CD4-positive, alpha-beta T cell treated with Interleukin-6 at 100 ng/mL for 8 hours (primary cell): ENCODE measurements at regions not wholly inside any gene's neighbourhood (a gene's known extent, or its start where the extent isn't known, plus 50 kb on each side); places are given as distances from the start of the nearest gene placed in this dataset.

Experiments used
- DNase-seq: peaks from one replicate; pipeline ENCODE4 v3.0.0-alpha.2; 2020; ENCODE audit warnings: mixed read lengths, low spot score

DNA sequence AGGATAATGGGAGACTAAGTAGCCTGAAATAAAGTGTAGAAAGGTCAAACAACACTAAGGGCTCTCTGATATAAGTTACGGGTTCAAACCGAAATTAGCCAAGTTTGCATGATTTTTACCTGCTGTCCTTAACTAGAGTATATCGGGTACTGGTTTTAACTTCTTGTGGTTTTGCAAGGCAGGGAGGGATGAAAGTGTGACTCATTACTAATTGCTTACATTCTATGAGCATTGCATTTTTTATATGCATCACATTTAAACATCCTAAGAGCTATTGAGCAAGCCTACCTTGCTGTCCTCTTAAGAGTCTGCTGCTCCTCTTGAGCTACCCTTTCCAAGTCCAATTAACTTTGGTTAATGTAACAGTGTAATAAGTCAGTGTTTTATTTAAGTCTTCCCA, 415.4 kb downstream of the SLITRK5 start:
- no peak for DNase-seq

DNA sequence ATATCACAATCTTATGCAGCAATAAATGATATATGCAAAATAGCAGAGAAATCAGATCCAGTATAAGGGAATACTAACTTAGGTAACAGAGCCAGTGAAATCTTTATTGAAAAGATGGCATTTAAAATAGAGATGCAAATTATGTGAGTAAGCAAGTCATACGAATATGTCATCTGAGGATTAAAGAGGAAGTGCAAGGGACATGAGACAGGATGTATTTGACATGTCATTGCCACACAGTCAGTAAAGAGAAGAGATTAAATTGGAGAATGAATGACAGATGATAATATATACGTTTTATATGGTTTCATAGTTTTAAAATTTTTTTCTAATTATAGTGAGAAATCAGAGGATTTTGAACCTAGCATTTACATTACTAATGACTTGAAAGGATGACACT, 426.4 kb downstream of the SLITRK5 start:
- no peak for DNase-seq

DNA sequence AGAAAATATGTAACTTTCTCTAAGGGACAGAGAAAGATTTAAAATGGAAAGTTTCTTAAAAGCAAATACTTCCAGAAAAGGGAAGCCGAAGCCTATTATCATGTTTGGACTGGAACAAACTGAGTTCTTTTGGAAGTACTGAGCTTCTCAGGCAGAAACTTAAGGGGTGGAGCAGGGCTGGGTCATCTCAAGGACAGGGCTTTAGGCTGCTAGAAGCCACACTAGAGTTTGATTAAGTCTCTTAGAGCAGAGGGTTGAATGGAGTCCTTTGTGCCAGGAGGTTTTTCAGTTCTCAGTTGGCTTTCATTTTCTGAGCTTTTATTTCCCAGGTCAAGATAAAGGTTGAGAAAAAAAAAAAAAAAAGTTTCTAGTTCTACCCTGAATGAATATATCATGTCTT, 432.7 kb downstream of the SLITRK5 start:
- DNase-seq: no peak

DNA sequence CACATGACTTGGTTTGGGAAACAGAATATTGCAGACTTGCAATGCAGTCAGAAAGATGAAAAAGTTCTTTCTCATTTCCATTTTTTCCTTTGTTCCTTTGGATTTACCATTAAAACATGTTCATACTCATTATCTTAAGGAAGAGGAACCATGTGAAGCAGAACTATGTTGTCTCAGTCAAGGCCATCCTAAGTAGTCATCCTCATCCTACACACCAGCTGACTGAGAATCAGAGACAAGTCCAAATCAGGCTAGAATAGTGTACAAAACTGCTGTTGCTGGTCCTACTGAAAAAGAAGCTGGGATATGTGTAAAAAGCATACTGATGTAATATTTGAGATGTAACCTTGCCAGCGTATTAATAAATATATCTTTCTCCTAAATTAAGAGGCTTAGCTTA, 433.4 kb downstream of the SLITRK5 start:
- DNase-seq: no peak

DNA sequence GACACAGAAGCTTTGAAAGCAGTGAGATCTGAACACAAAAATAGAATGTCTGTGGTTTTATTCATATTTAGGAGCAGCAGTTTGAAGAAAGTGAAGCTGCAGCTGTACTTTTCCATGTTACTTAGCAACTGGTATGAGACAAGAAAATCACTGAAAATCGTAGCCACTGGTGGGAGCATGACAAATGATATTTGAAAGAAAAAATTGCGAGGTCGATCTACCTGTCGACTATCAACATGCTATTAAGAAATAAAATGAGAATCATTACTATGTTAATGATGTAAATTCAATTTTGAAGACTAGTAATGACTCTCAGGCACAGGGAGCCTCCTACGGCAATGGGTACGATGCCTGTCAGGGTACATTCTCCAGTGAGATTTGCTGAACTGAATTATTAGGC, 436.4 kb downstream of the SLITRK5 start:
- DNase-seq: no peak

DNA sequence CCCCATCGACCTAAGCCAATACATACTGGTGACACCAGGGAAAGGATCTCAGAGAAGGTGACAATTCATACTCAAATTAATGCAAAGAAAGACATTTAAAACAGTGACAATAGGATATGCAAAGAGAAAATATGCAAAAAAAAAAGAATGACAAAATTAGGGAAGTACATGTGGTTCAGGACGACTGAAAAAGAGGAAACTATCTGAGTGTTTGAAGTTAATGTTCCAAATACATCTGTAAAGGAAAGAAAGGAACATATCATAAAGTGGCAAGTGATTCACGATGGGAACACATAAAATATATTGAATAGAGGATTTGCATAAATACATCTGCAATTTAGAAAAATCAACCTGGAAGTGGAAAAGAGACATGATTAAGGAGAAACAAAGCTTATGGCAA, 441.4 kb downstream of the SLITRK5 start:
- DNase-seq: no peak

DNA sequence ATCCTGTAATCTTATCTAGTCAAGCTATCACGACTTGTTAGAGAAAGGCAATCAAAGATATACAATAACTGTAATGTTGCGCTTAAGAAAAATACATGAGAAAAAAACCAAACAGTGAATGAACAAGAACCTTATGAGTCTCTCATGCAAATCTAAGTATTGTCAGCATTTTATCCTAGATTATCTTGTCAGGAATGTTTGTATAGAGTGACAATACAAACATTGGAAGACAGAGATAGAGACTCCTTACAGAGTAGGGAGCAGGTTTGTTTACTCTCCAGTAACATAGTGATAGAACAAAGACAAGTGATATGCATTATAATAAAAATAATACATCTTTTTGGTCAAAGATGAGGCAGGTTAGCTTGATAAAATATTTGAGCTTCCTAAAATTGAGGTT, 444.8 kb downstream of the SLITRK5 start:
- DNase-seq: no peak

DNA sequence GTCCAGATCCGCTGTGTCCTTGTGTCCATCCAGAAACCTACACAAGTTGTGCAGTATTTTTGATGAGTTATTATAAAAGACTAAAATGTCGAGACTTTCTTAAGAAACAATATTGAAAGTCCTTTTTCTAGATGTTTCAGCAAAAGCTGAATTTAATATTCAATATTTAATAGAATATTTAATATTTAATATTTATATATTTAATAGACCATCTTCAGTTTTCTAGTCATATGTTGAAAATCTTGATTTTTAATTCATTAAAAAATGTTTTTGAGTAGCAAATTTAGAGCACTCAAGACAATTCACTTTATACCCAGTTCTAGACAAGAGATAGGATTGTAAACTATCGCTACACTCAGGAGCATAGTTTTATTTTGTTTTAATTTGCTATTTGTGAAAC, 447.8 kb downstream of the SLITRK5 start:
- no peak for DNase-seq

DNA sequence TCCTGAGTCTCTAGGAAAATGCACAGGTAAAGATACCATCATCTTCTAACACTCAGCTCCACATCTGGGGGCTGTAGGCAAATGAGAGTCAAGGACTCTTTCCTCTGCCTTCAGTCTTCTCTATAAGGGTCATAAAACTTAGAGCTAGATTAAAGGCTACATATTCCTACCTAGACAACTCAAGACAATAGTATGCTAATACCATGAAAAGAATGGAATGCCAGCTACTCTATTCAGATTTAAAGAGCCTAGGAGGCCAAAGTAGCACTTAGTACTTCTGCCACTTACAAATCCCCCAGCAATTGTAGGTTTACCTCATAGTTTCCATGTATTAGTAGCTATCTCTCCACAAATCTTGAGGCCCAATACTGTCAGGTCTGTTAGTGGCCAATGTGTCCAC, 453.0 kb downstream of the SLITRK5 start:
- DNase-seq: no peak

DNA sequence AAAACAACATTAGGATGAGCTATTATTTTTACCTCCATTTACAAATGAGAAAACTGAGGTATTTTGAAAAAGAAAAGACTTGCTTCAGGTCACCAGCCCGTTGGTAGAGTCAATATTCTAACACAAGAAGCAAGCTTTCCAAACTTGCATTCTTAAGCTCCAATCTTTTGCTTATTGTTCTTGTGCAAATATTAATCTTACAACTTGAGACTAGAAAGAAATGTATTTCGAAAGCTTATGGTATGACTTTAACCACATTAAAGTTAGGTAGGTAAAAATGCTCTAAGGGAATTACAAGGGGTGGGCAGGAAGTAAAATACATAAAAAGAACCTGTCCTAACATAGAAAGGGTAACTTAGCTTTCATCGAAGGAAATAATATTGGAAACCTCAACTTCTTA, 453.9 kb downstream of the SLITRK5 start:
- DNase-seq: no peak

DNA sequence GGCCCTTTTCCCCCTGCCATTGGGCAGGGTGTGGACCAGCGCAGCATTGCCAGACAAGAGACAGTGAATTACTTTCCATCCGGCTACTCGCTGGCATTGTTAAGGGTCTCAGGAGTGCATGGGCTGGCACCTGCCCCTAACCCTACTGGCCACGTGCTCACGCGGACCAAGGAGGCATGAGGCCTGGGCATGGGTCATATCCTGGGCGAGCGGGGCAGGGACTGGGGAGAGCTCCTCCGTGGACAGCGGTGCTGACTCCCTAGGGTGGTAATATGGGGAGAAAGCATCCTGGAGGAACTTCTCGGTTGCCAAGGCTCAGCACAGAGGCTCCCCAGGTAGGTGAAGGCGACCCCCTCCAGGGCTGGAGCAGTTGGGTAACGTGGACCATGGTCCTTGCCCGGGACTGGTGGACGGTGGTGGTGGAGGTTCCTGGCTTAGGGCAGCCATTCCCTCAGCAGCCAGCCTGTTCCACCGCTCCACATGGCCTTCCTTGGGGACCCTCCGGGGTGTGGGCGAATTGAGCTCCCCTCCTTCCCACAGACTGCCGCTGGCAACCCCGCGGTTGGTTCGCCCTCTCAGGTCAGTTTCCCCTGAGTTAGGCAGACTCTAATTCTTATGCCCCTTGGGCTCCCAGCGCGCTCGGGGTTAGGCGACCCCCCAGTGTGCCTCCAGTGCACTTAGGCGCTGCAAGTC, 465.1 kb downstream of the SLITRK5 start:
- DNase-seq: no peak

DNA sequence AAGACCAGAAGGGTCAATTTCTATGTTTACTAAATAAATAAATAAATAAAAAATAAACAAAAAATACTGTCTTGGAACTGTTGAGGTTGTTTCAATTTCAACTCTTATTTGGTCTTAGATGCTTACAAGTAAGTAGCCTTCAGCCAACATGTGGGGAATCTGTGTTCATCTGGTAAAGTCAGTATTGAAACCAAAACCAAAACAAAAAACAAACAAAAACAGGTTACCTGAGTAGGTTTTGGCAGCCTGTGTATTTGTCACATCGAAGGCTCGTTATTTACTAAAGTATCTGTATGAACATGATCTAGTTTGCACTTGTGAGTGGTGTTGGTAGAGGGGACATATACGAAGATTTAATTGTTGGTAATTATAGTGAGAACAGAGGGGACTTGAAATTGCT, 471.5 kb downstream of the SLITRK5 start:
- no peak for DNase-seq

DNA sequence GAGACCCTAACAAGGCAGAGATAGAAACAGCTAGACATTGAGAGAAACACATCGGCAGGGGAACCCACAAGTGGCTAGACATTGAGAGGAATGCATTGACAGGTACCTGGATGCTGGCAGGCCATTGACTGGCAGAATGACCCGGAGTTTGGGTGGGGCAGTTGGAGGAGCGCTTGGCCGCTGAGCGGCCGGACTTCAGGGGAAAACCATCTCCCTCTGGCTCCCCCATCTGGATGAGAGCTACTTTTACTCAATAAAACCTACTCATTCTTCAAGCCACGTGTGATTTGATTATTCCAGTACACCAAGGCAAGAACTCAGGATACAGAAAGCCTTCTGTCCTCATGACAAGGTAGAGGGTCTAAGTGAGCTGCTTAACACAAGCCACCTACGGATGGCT, 473.4 kb downstream of the SLITRK5 start:
- DNase-seq: no peak

DNA sequence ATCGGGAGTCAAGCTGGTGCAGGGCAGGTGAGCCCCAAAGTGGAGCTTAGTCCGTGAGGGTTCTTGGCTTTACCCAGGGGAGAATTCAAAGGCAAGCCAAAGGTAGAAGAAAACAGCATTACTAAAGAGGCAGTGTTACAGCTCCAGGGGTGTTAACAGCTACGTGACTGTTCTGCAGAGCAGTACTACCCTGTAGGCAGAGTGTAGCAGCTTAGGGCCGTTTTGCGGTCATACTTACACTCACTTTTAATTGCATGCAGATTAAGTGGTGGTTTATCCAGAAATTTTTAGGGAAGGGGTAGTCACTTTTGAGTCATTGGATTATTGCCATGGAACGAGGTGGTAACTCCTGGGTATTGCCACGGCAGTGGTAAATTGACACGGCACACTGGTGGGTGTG, 482.2 kb downstream of the SLITRK5 start:
- no peak for DNase-seq

DNA sequence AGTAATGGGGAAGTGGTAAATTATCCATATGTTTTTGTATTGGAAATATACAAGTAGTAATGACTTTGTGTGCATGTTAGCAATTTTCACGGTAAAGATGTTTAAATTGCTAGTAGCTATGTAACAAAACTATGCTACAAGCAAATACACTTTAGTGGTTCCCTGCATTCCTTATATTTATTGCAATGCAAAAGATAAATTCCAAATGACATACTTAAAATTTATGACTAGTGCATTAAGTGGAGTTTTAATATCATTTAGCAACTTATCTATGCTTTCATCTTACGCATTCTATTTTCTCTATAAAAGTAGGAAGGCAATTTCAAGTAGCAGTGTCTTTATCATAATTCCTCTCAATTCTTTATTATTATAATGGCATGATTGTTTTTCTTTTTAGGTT, 482.8 kb downstream of the SLITRK5 start:
- DNase-seq: no peak

DNA sequence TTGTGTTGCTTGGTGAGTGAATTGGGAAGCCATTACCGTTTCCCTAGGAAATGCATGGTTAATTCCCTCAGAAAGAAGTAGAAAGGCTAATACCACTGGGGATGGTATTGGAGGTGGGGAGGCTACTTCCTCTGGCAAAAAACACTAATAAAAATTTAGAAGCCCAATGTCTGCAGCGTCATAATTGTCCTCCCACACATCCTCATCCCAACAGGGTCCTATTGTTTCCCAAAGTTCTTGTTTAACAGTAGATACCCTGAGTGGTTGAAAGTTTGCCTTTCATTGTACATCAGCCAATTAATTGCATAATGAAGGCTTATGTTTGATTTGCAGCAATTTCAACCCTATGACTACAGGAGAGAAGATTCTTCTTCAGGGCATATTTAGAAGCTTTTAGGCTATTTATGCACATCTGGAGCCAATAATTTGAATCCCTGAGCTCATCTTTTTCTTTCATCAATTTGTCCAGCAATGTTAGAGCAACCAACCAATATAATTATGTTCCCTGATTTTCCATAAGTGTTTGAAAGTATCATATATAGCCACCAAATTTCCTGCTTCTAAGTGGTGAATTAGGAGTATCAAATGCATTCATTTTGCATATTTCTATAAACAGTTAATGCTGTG, 491.0 kb downstream of the SLITRK5 start:
- DNase-seq: no peak

DNA sequence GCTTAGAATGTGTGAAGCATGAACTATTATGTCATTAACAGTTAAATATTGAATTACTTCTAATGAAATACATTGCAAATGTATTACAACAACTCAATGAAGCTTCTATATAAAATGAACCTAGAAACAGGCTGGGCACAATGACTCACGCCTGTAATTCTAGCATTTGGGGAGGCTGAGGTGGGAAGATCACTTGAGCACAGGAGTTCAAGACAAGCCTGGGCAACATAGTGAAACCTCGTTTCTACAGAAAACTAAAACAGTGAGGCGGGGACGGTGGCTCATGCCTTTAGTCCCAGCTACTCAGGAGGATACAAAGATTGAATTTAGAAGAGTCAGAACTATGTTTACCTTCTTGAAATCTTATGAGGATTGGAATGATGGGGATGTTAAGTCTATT, 505.1 kb downstream of the SLITRK5 start:
- DNase-seq: no peak

DNA sequence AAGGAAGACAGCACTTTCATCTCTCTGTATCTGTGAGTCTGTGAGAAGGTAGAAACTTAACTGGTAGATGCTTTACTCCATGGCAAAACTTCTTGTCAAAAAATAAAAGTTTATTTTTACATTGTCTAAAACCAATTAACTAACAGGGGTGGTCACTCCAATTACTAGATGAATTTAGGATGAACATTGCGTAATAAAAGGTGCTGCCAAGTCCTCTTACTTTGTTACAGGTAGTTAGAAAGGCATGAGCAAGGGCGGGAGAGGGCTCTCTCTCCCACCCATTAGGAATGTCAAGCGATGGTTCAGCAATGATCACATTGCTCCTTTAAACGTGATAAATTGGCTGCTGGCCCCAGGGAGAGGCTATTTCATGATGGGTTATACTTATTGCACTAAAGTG, 512.3 kb downstream of the SLITRK5 start:
- DNase-seq: no peak

DNA sequence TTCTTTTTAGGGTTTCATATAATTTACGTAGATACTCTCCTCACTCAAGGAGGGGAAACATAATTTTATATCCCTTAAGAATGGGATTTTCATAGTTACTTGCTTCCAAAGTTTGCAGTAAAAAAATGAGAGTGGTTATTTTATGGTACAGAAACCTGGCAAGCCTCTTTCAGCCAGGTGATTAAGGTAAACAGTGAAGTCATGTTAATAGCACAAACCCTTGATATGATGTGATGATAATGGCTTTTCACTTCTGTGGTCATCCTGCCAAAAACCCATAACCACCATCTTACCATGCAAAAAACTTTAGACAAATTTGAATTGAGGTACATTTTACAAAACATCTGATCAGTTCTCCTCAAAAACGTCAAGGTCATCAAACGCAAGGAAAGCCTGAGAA, 517.8 kb downstream of the SLITRK5 start:
- no peak for DNase-seq

DNA sequence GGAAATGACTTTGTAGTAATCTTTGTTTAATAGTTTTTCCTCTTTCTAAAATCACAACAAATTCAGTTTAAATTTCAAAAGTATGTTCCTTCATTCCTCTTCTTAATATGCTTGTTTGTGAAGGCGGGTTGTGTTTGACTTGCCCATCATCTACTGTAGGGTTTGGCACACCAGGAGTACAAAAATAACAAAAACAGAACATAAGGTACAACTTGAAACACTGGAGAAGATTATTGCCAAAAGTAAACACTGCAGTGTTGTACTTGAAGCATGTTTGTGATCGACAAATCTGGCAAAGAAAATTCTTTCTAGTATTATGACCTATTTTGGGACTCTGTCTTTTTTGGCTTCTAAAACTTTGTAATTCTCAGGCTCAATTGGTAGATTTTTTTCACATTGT, 518.6 kb downstream of the SLITRK5 start:
- no peak for DNase-seq

DNA sequence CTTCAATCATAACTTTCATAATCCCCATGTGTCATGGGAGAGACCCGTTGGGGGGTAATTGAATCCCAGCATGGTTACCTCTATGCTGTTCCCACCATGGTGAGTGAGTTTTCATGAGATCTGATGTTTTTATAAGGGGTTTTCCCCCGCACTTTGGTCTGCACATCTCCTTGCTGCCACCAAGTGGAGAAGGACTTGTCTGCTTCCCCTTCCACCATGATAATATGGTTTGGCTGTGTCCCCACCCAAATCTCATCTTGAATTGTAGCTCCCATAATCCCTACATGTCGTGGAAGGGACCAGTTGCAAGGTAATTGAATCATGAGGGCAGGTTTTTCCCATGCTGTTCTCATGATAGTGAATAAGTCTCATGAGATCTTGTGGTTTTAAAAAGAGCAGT, 524.9 kb downstream of the SLITRK5 start:
- no peak for DNase-seq

DNA sequence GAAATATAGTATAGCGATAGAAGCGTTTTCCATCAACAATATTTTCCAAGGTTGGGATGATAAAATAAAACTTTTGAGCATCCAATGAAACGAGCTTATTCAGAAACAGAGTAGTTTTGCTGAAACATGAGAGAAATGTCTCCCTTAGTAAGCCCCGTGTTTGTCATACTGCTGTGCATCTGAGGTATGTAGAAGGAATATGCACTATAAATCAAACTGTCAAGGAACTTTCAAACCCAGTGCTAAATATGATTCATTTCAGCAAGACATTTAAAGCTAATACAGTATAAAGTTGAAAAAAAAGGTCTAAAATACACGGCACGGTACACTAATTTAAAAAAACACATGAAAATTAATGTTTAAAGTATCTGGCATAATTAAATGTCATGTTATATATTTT, 546.2 kb downstream of the SLITRK5 start:
- no peak for DNase-seq

DNA sequence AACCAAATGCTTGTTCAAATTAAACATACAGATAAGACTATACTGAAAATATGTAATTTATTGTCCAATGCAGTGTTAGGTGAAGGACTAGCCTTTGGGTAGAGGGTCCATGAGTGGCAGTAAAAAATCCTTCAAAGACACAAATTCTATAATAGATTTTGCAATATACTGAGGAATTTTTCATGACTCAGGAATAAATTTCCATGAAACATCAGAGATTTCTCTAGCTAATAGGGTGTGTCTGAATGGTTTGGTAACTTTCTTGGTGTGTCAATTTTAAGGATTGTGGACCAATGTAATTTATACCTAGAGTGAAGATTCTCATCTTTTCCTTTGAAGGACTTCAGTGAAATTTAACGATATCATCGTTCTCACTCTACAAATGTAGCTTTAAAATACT, 546.7 kb downstream of the SLITRK5 start:
- no peak for DNase-seq

DNA sequence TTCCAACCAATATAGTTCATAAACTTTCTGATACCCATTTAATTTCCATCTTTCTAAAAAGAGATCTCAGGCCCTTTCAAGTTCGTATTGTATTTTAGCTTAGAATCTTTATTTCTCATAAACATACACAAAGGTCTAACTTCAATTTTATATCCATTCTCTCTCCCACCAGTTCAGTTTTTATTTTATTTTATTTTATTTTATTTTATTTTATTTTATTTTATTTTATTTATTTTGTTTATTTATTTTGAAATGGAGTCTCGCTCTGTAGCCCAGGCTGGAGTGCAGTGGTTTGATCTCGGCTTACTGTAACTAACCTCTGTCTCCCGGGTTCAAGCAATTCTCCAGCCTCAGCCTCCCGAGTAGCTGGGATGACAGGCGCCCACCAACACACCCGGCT, 552.8 kb downstream of the SLITRK5 start:
- no peak for DNase-seq
